DND-41 (cell line): ENCODE measurements at regions not wholly inside any gene's neighbourhood (a gene's known extent, or its start where the extent isn't known, plus 50 kb on each side); places are given as distances from the start of the nearest gene placed in this dataset.

Experiments used
- EZH2 ChIP-seq: IDR thresholded peaks from 3 replicates; pipeline ENCODE4 v1.6.1; 2012; ENCODE audit warnings: borderline replicate concordance, low read depth, mild to moderate bottlenecking, moderate library complexity, low read length, inconsistent platforms; ENCODE audit not compliant: severe bottlenecking
- TF ChIP-seq, protein P1 (sequence below): IDR thresholded peaks from 2 replicates; pipeline ENCODE4 v1.5.1; 2012; ENCODE audit warnings: borderline replicate concordance, low read length, moderate library complexity, mild to moderate bottlenecking; ENCODE audit not compliant: poor library complexity, severe bottlenecking; ENCODE audit errors: extremely low read depth

DNA sequence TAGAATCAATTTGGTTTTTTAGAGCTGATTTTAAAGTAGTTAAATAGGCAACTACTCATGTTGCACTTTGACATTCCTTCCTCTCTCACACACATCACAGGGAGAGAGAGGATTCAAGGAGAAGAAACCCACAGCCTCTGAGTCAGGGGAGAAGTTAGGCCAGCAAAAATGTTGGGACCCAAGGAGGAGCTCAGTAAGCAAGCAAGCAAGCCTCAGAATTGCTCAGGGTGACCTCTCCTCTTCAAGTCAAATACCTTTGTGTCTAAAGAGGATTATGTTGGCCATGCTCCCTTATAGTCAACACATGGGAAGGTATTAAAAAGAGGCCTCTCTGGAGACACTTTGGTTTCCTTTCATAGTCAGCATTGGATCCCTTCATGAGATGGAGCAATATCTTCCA, 80.5 kb upstream of the WARS2 start:
- TF ChIP-seq, protein P1, sequence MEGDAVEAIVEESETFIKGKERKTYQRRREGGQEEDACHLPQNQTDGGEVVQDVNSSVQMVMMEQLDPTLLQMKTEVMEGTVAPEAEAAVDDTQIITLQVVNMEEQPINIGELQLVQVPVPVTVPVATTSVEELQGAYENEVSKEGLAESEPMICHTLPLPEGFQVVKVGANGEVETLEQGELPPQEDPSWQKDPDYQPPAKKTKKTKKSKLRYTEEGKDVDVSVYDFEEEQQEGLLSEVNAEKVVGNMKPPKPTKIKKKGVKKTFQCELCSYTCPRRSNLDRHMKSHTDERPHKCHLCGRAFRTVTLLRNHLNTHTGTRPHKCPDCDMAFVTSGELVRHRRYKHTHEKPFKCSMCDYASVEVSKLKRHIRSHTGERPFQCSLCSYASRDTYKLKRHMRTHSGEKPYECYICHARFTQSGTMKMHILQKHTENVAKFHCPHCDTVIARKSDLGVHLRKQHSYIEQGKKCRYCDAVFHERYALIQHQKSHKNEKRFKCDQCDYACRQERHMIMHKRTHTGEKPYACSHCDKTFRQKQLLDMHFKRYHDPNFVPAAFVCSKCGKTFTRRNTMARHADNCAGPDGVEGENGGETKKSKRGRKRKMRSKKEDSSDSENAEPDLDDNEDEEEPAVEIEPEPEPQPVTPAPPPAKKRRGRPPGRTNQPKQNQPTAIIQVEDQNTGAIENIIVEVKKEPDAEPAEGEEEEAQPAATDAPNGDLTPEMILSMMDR: no peak
- no peak for TF ChIP-seq EZH2
